NCI-H2227 (cell line): ENCODE measurements at regions not wholly inside any gene's neighbourhood (a gene's known extent, or its start where the extent isn't known, plus 50 kb on each side); places are given as distances from the start of the nearest gene placed in this dataset.

ENCODE experiments used
- DNase-seq: peaks from one replicate; lab custom pipeline; 2025; ENCODE audit not compliant: unreplicated experiment; lab: John Stamatoyannopoulos, UW

DNA sequence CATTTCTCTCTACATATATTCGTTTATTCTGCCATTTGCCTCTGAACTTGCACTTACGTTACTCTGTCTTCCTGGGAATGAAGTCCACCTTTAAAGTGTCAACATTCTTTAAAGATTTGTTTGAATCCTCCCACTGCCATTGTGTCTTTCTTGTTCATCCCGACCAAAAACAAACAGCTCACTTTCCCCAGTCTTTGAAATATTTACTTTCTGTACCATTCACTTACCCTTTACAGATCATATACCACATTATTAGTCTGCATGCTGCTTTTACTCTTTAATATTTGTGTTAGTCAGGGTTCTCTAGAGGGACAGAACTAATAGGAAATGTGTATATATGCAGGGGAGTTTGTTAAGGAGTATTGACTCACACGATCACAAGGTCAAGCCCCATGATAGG is 176.6 kb upstream of the STARD13 start:
- DNase-seq, result no peak

DNA sequence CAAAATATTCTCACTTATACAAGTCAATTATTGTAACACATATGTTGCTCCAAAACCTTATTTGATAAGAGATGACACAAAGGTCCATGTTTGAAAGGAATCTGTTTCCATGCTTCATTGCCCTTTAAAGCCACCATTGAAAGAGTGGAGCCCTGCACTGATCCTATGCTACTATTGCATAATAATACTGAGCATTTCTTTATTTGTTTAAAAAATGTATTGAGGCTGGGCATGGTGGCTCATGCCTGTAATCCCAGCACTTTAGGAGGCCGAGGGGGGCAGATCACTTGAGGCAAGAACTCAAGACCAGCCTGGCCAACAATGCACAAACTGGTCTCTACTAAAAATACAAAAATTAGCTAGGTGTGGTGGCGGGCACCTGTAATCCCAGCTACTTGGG is 178.8 kb upstream of the STARD13 start:
- DNase-seq, result no peak

DNA sequence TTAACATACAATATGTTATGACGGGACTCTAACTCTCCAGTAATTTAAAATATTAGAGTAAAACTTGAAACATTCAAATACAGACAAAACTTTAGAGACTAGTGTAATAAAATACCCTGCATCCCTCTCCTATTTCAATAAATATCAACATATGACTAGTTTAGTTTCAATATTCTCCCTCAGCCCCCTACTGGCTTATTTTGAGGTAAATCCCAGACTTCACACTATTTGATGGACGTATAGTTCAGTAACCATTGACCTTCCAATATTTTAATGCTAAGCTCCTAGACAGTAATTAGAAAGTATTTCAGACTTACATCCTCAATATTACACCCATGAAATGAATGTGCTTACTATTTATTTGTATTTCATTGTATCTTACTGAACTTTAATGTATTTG is 180.7 kb upstream of the STARD13 start:
- DNase-seq, result no peak

DNA sequence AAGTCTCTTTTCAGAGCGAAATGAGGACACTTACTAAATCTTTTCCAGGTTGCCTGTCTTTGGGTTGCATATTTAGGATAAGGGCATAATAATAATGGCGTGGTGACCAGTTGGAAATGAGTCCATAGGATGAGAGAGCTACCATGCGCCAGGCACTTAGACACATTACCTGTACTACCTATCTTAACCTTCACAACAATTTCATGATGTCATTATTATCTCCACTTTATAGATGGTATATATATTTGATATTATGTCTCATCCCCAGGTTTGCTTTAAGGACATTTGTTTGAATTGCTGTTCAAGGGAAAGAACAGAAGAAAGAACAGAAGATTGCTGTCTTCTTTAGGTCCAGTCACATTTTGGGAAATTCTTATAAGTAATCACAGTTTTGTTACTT is 182.0 kb upstream of the STARD13 start:
- no peak for DNase-seq

DNA sequence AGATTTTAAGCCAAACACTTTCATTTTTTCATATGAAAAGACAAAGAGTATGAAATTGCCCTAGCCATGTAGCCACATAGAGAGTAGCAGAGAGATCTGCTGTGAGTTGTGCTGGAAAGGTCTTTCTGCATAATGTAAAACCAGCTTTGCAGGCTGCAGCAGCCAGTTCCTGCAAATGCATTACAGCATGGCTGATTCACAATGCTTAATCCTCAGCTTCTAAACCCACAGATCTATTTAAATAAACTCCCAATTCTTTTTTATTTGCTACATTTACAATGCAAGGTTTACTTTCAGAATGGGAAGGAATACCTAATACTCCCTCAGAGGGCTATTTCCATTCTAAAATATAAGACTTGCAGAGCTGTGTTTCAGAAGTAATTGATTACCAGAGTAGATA is 185.6 kb upstream of the STARD13 start:
- DNase-seq, result no peak

DNA sequence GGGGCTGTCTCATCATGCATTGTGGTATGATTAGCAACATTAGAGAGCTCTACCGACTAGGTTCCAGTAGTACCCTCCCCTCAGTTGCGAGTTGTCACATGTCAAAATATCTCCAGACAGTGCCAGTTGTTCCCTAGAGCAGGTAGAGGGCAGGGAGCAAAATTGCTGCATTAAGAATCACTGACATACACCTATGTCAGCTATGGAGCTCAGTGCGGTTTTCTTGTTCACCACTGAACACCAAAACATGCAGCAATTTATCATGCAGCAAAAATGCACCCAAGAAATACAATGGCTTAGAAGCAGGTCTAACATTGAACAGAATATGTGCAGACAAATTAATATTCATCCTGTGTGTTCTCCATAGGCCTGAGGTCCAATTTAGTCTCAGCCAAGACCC is 186.9 kb upstream of the STARD13 start:
- DNase-seq, result no peak

DNA sequence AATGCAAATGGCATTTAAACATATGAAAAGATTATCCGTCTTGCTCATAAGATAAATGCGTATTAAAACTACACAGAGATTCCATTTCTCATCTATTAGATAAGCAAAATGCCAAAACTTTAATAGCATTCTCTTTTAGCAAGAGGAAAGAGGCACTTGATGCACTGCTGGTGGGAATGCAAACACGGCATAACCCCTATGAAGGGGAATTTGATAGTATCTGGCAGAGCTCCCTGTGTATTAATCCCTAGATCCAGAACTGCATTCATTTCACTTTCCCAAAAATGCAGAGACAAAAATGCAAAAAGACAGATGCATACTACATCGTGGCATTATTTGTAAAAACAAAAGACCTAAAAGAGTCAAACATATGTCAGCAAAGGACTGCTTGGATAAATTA is 193.6 kb upstream of the STARD13 start:
- no peak for DNase-seq

DNA sequence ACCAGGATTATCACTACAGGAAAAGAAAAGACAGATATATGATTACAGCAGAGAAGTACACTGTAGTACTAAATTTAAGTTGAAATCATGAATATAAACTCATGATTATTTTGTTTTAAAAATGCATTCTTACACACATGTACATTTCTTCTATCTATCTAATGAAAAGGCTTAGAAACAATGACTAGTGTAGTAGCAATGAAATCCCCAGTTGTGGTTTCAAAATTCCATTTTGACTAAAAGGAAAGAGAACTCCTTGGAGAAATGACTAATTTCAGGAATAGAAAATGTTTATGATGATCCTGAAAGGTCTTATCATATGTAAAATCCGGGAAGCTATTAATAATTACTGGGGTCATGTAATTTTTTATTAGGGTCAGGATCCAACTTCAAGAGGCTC is 195.0 kb upstream of the STARD13 start:
- no peak for DNase-seq

DNA sequence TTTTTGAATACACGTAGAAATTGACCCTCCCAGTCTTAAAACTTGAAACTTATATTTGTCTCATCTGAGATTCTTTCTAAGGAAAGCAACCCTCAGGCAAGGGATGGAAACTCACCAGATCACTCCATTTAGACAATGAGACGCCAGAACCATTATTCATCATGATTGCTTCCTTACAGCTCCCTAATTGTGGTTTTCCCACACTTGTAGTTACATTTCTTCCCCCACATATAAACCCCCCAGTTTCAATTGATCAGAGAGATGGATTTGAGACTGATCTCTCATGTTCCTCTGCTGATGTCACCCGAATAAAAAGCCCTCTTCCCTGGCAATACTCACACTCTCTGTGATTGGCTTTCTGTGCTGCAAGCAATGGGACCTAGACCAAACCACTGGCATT is 197.9 kb upstream of the STARD13 start:
- no peak for DNase-seq

DNA sequence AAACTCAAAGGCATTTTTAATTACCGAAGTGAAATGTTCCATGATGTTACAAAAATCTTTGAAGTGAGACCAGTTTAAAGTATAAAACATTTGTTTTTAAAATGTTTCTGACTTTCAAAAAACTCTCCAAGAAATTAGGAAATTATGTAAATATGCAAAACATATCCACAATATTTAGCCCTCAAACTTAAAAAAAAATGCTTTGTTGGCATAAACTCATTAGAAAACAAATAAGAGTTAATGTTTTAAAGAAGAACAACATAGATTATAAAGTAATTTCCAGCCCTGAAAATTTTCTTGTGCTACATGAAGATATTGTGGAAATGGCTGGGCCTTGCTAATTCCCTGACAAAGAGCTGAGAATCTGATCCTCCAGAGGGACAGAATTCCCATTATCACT is 199.7 kb upstream of the STARD13 start:
- DNase-seq, result no peak

DNA sequence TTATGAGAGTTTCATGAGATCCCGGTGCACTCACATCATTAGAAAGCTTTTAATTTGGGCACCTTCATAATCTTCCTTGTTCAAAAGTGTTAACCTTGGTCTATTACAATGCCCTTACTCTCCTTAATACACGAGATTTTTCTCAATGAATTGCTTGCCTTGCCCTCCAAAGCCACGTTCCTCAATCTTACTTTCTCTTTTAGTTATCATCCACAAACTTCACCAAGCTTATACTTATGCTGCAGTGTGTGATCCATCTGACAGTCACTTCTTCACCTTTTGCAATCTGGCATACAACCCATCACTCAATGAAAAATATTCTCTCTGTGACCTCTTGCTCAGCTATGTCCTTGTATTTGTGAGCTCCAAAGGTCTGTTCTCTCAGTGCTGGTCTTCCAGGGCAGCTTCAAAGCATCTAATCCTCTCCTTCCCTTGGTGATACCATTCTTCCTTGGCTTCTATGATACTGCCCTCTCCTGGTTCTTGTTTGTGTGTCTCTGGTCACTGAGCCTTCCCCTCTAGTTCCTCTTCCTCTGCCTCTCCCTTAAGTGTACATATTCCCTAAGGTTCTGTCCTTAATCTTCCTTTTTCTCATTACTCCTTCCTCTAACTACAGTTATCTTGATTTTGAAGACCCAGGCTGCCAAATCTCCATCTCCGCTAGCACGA is 202.2 kb upstream of the STARD13 start:
- no peak for DNase-seq

DNA sequence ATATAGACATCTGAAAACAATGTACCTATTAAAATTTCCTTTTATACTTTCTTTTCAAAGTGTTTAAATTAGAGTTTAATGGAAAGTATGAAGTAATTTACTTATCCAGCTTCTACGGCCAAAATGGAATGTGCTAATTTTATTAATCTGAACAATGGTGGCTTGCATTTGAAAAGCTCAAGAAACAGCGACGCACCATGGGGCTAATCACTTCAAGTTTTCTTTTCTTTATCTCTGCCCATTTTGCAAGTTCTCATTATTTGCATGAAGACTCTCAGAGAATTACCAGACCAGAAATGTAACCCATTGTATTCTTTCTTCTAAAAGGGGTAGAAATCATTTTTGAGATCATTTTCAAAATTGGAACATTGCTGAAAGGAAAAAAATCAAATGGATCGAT is 204.0 kb upstream of the STARD13 start:
- DNase-seq, result no peak

DNA sequence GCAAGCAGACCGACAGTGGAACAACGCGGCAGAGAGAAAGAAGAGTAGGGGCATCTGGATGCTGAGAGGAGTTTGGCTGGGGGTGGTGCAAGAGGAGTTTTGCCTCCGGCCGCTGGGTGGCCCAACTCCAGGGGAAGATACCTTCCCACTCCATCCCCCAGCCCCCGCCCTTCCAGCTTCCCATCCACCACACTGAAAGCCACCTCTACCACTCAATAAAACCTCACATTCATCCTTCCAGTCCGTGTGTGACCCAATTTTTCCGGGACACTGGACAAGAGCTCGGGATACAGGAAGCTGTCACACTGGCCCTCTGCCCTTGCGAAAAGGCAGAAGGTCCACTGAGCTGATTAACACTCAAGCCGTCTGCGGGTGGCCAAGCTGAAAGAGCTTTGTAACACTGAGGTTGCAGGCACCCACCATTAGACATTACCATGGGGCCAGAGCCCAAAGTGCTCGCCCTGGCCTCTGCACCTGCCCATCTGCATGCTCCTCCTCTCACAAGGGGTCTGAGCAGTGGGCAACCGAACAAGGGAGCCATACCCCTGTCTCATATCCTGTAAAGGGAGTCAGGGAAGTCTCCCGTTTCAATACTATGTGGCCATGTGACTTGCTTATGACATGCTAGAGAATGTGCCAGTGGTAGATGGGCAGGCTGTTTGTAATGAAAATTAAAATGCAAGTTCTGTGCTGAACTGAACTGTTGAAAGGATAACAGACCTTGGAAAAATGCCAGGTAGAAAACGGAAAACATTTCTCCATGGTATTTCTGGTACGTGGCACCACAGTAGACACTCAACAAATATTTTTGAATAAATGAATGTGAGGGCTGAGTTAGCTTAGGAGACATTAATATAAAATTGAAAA is 205.1 kb upstream of the STARD13 start:
- no peak for DNase-seq

DNA sequence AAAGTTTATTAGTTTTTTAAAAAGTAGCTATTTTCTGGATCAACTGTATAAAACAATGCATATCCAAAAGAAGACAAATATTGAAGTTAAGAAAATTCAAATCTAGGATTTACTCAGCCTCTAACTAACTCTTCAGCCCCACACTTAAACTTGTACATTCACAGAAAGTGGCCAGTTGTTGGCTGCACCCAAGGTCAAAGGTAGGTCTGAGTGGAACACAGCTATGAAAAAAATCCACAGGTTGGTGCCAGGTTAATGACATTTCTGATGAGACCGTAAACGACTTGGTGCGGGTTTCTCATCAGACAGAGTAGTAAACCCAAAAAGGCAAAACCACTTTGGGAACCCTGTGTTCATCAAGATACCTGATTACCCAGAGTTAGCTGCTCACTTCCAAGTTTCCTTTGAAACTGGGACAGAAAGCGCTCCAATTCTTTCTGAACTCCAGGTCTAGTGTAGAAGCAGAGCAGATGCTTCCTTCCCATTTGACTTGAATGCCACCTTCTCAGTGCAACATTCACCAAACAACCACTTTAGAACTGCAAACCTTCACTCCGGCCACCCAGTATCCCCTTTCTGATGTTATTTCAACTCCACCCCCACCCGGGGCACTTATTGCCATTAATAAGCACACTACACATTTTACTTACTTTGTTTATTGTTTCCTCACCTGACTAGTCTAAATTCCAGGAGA is 208.3 kb upstream of the STARD13 start:
- no peak for DNase-seq

DNA sequence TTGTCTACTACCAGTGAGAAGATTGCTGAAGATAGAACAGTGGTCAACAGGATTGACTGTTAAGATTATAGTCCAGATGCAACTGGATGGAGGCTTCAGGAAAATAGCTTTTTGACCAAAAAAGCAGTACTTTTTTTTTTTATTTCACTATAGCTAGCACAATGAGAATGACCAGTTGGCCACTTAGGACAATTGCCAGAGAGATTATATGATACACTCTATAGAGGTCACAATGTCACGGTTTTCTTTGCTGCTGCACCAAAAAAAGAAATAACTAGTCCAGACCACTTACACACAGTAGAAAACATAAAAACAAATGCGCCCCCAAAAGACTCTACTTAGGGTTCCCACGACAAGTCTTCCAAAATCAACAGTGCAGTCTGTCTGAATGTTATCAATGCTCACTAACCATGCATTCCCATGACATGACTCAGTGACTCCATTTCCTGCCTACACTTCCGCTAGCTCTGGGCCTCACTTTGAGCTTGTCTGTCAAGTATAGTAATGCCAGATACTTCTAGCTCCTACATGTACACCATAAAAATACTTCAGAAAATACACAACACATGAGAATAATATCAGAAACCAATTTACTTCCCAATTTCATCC is 209.1 kb upstream of the STARD13 start:
- DNase-seq, result no peak

DNA sequence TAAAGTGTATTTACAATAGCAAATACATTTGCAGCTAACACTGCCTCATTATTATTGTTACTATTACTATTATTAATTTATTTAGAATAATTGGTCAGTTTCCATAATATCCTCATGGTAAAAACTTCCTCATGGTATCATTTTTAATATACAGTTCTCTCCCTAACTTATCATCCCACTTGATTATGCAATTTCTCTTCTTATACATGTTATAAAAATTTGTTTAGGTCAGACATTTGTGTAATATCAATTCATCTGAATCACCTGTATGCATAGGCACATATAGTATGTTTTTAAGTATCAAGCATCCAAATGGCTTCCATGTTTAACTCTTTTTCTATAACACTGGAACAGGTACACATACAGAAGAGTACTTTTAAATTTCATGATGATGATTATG is 210.8 kb upstream of the STARD13 start:
- DNase-seq, result no peak

DNA sequence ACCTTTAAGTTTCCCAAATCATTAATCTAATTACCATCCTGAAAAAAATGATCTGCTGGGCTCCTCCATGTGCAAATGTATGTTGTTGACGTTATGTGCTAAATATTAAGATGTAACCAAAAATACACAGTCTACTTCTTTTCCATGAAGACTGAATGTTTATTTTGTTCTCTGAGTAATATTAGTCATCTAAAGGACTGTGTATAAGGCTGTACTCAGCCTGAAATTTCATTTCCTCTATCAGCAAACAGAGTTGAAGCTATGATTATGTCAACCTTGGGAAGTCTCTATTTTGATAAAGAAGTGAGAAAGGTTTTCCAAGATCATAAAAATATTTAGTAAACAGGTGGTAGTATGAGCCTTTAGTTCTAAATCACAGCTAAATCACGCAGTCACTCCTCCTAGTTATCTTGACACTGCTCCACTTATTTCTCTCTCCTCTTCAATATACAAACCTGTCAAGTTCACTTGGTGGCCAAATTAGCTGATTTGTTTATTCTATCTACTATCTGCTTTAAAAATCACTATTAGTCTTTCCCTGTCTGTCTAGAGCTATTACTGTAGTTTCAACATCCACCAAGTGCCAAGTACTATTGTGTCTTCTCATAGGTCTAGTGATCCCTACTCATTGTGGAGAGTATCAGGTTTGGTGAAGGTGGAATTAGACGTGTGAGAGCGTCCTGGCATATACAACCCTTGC is 211.7 kb upstream of the STARD13 start:
- no peak for DNase-seq

DNA sequence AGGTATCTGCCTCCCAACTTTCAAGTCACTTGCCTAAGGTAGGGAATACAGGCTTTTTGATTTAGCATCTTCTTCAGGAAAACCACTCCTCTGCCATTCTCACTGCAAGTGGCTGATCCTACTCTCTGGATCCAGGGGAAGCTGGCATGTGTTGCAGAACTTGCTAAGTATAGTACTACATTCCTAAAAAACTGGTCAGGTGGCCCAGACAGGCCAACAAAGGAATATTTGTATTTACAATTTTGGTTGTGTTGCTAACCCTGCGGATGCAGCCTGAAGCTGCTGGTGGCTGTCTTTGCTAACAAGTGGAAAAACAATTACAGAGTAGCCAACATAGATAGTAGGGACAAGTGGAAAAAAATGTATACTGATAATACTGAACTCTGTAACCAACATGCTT is 222.5 kb upstream of the STARD13 start:
- no peak for DNase-seq

DNA sequence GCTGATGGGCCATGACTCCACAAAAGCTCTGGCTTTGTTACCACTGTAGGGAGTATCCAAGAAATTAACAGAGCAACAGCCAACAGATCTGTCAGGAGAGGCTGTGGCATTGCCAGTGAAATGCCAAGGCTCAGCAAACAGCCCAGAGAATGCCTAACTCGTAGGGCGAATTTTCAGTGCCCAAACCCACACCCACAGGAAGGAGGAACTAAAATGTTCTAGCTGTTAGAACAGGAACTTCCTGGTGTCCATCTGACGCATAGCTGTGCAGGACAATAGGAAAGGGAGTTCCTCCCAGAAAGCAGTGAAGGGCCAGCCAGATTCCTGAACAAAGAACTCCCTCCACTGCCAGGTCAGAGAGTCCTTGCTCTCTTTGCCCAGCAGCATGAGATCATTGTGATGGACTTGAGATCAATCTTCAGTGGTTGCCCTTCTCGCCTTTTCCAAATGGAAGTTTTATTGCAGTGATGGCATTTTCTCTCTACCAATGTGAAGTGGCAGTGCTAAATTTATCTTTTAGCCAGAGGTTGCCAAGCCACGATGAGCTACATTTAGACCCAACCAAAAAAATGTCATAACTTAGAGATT is 224.2 kb upstream of the STARD13 start:
- no peak for DNase-seq

DNA sequence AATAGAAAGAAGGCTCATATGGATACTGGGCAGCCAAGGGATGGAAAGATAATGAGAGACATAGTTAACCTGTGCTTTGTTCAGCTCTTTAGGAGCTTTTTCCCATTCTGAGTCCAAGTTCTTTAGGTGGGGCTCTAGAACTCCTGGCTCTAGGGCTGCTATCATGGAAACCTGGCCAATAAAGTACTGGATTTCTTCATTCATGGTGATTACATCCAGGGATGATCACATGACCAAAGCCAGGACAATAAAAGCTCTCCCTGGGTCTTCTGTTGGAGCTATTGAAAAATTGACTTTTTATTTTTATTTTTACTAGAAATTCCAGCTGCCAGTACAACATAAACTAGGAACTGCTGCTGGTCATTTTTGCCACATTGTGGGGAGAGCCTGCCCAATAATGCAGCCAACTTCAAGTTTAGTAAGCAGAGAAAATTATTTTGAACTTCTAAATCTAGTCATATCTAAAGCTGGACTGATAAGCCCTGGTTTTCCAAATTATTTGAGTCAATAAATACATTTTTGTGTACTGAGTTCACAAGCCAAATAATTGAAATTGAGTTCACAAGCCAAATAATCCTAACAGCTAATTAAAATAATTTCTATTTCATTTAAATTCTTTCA is 224.9 kb upstream of the STARD13 start:
- no peak for DNase-seq
